A673 (cell line): ENCODE measurements at regions not wholly inside any gene's neighbourhood (a gene's known extent, or its start where the extent isn't known, plus 50 kb on each side); places are given as distances from the start of the nearest gene placed in this dataset.

Experiments
- BruUV-seq: library from RNA; stranded (reverse); fragments of 400-500 nt; replicated peaks from 2 replicates; lab custom pipeline; 2021; lab: Mats Ljungman, UMichigan
- CTCF ChIA-PET: fragments of 300-600 bp; sonication (Branson Sonifier 250); formaldehyde crosslinking; loops from one replicate; lab custom pipeline; 2022; ENCODE audit warnings: antibody characterized with exemption; lab: Charles Lee
- POLR2A ChIA-PET: fragments of 300-600 bp; sonication (Branson Sonifier 250); formaldehyde crosslinking; loops from one replicate; lab custom pipeline; 2022; ENCODE audit warnings: antibody characterized with exemption; ENCODE audit not compliant: low non-redundant PET; lab: Charles Lee
- DNase-seq: peaks from one replicate; pipeline ENCODE4 v3.0.0-alpha.2; 2015; ENCODE audit warnings: low spot score
- H3K27ac ChIP-seq: fragments of 200-600 bp; sonication (generic); 2 replicates; pipeline ENCODE4 v1.5.1; 2016; ENCODE audit warnings: mixed run types, low read depth, mild to moderate bottlenecking, mixed read lengths, antibody characterized with exemption, low read length; ENCODE audit not compliant: poor library complexity, severe bottlenecking
- H3K27me3 ChIP-seq: fragments of 200-600 bp; sonication (generic); replicated peaks from 2 replicates; pipeline ENCODE4 v1.6.1; 2017; ENCODE audit warnings: mixed run types, low read depth, mild to moderate bottlenecking, mixed read lengths, antibody characterized with exemption, low read length; ENCODE audit not compliant: insufficient read depth, poor library complexity
- H3K36me3 ChIP-seq: fragments of 200-600 bp; sonication (generic); 2 replicates; pipeline ENCODE4 v1.6.1; 2016; ENCODE audit warnings: mixed run types, mild to moderate bottlenecking, mixed read lengths, antibody characterized with exemption, low read length; ENCODE audit not compliant: insufficient read depth, poor library complexity, severe bottlenecking
- H3K4me1 ChIP-seq: fragments of 200-600 bp; sonication (generic); 2 replicates; pipeline ENCODE4 v1.6.1; 2017; ENCODE audit warnings: mixed run types, mild to moderate bottlenecking, mixed read lengths, antibody characterized with exemption, low read length; ENCODE audit not compliant: insufficient read depth, poor library complexity, severe bottlenecking
- H3K4me3 ChIP-seq: fragments of 200-600 bp; sonication (generic); 2 replicates; pipeline ENCODE4 v1.5.1; 2016; ENCODE audit warnings: low read depth, mixed run types, mild to moderate bottlenecking, mixed read lengths, low read length; ENCODE audit not compliant: poor library complexity, severe bottlenecking
- H3K9me3 ChIP-seq: fragments of 200-600 bp; sonication (generic); 2 replicates; pipeline ENCODE4 v1.6.1; 2016; ENCODE audit warnings: mixed run types, low read depth, mild to moderate bottlenecking, mixed read lengths, antibody characterized with exemption, low read length; ENCODE audit not compliant: poor library complexity, severe bottlenecking
- CTCF ChIP-seq: fragments of 300-800, 200-600 bp; sonication (generic); conservative IDR thresholded peaks from 2 replicates; pipeline ENCODE4 v1.5.1; 2017; ENCODE audit warnings: low read depth, mild to moderate bottlenecking, antibody characterized with exemption, low read length, moderate library complexity, mixed read lengths
- EZH2 ChIP-seq: fragments of 200-600 bp; sonication (generic); IDR thresholded peaks from 2 replicates; pipeline ENCODE4 v1.6.1; 2017; ENCODE audit warnings: borderline replicate concordance, low read depth, mild to moderate bottlenecking, mixed read lengths, antibody characterized with exemption, low read length; ENCODE audit not compliant: poor library complexity, severe bottlenecking
- intact Hi-C: fragments of 100-400 bp; cut with micrococcal nuclease; formaldehyde crosslinking; loops from one replicate; pipeline ENCODE4 v1.10.0; 2022; ENCODE audit not compliant: unreplicated experiment

- Histone ChIP-seq H3K27ac (no peak overlapping the region), H3K36me3 (no peaks in the 10 kb centered on the region), H3K27me3 (peaks cover 11% of the 10 kb centered on the region), H3K4me1 (no peaks in the 10 kb centered on the region), H3K9me3 (no peaks in the 10 kb centered on the region), H3K4me3 (no peak overlapping the region)
- intact Hi-C loops = no loop called here
- ChIA-PET CTCF (no interaction called here), POLR2A (no interaction called here)
- TF ChIP-seq EZH2 (no peak), CTCF (no peak)
- BruUV-seq = no TSS peak
- DNase-seq = no peak
Observed at GRCh38 chr16:52751035-52751434, 204.1 kb upstream of the TOX3 start.

- Histone ChIP-seq H3K9me3 (no peaks in the 10 kb centered on the region), H3K27ac (no peak overlapping the region), H3K27me3 (peaks cover 11% of the 10 kb centered on the region), H3K4me3 (no peak overlapping the region), H3K36me3 (no peaks in the 10 kb centered on the region), H3K4me1 (no peaks in the 10 kb centered on the region)
- ChIA-PET POLR2A (no interaction called here), CTCF (no interaction called here)
- DNase-seq = no peak
- no peak for TF ChIP-seq EZH2
- TF ChIP-seq CTCF = no peak
- intact Hi-C loops = no loop called here
- no TSS peak for BruUV-seq
Observed at GRCh38 chr16:52748741-52749140, 201.8 kb upstream of the TOX3 start.

- no peak overlapping the region for H3K27ac ChIP-seq
- POLR2A ChIA-PET = no interaction called here
- peaks cover 11% of the 10 kb centered on the region for H3K27me3 ChIP-seq
- BruUV-seq = no TSS peak
- H3K4me3 ChIP-seq = no peak overlapping the region
- no peaks in the 10 kb centered on the region for H3K9me3 ChIP-seq
- H3K4me1 ChIP-seq = peaks cover 5% of the 10 kb centered on the region
- intact Hi-C loops = no loop called here
- no peaks in the 10 kb centered on the region for H3K36me3 ChIP-seq
- TF ChIP-seq CTCF (no peak), EZH2 (no peak)
- no peak for DNase-seq
- CTCF ChIA-PET = no interaction called here
Observed at GRCh38 chr16:52747088-52747595, 200.2 kb upstream of the TOX3 start.
